ENCODE measurements at regions not wholly inside any gene's neighbourhood (a gene's known extent, or its start where the extent isn't known, plus 50 kb on each side); places are given as distances from the start of the nearest gene placed in this dataset.

GRCh38 chr20:2237059-2237458, 58.7 kb upstream of the TGM3 start:
- peak; percentile 97 for DNase-seq (ENCODE audit: low read depth)

GRCh38 chr20:2238601-2239000, 57.2 kb upstream of the TGM3 start:
- DNase-seq (ENCODE audit: low read depth) = no peak

- DNase-seq (ENCODE audit: low read depth) = no peak
Measured at GRCh38 chr20:2240835-2241234, 55.0 kb upstream of the TGM3 start.

GRCh38 chr20:2242678-2243077, 53.1 kb upstream of the TGM3 start:
- DNase-seq (ENCODE audit: low read depth) = no peak

- no peak for DNase-seq (ENCODE audit: low read depth)
Measured at GRCh38 chr20:2244523-2244922, 51.3 kb upstream of the TGM3 start.

- DNase-seq (ENCODE audit: low read depth) = no peak
Measured at GRCh38 chr20:2244993-2245392, 50.8 kb upstream of the TGM3 start.

GRCh38 chr20:2245637-2246036, 50.2 kb upstream of the TGM3 start:
- DNase-seq (ENCODE audit: low read depth) = no peak

Measured in fibroblast of gingiva (primary cell).